HepG2 (cell line): ENCODE measurements at regions not wholly inside any gene's neighbourhood (a gene's known extent, or its start where the extent isn't known, plus 50 kb on each side); places are given as distances from the start of the nearest gene placed in this dataset.

Experiments used
- HDAC6 ChIP-seq: fragments of 200-600 bp; sonication (generic); IDR thresholded peaks from 2 replicates; pipeline ENCODE4 v1.7.0; 2017; ENCODE audit warnings: mild to moderate bottlenecking, antibody characterized with exemption, low read length, low read depth
- NR2F6 ChIP-seq, 2 experiments: IDR thresholded peaks; 2 replicates each; pipeline ENCODE4 v1.6.1; 2016; ENCODE audit warnings: antibody characterized with exemption in 1 of 2, mild to moderate bottlenecking in 1 of 2
- SCMH1 ChIP-seq: sonication (generic); formaldehyde crosslinking; IDR thresholded peaks from 2 replicates; pipeline ENCODE4 v1.9.0; 2021; ENCODE audit warnings: missing genetic modification reagents, mild to moderate bottlenecking, borderline replicate concordance
- SKI ChIP-seq: fragments of 450-650 bp; IDR thresholded peaks from one replicate; pipeline ENCODE4 v1.6.1; 2018; ENCODE audit warnings: mild to moderate bottlenecking; ENCODE audit not compliant: partially characterized antibody
- ZNF230 ChIP-seq: sonication (generic); formaldehyde crosslinking; IDR thresholded peaks from 2 replicates; pipeline ENCODE4 v1.4.0; 2020; ENCODE audit warnings: mild to moderate bottlenecking, missing genetic modification reagents
- TF ChIP-seq, protein P1 (sequence below): sonication (generic); formaldehyde crosslinking; IDR thresholded peaks from 2 replicates; pipeline ENCODE4 v1.5.1; 2020; ENCODE audit warnings: mild to moderate bottlenecking, missing genetic modification reagents, borderline replicate concordance
- TF ChIP-seq, protein P2 (sequence below), 2 experiments: sonication (generic) in 1 of 2; formaldehyde crosslinking in 1 of 2; IDR thresholded peaks; 2 replicates each; pipeline versions ENCODE4 v1.4.0 to v1.6.1; 2018 to 2020; ENCODE audit warnings: missing genetic modification reagents in 2 of 2, borderline replicate concordance in 1 of 2, low read depth in 1 of 2, mild to moderate bottlenecking in 1 of 2, missing biosample characterization in 1 of 2

- TF ChIP-seq, protein P1, sequence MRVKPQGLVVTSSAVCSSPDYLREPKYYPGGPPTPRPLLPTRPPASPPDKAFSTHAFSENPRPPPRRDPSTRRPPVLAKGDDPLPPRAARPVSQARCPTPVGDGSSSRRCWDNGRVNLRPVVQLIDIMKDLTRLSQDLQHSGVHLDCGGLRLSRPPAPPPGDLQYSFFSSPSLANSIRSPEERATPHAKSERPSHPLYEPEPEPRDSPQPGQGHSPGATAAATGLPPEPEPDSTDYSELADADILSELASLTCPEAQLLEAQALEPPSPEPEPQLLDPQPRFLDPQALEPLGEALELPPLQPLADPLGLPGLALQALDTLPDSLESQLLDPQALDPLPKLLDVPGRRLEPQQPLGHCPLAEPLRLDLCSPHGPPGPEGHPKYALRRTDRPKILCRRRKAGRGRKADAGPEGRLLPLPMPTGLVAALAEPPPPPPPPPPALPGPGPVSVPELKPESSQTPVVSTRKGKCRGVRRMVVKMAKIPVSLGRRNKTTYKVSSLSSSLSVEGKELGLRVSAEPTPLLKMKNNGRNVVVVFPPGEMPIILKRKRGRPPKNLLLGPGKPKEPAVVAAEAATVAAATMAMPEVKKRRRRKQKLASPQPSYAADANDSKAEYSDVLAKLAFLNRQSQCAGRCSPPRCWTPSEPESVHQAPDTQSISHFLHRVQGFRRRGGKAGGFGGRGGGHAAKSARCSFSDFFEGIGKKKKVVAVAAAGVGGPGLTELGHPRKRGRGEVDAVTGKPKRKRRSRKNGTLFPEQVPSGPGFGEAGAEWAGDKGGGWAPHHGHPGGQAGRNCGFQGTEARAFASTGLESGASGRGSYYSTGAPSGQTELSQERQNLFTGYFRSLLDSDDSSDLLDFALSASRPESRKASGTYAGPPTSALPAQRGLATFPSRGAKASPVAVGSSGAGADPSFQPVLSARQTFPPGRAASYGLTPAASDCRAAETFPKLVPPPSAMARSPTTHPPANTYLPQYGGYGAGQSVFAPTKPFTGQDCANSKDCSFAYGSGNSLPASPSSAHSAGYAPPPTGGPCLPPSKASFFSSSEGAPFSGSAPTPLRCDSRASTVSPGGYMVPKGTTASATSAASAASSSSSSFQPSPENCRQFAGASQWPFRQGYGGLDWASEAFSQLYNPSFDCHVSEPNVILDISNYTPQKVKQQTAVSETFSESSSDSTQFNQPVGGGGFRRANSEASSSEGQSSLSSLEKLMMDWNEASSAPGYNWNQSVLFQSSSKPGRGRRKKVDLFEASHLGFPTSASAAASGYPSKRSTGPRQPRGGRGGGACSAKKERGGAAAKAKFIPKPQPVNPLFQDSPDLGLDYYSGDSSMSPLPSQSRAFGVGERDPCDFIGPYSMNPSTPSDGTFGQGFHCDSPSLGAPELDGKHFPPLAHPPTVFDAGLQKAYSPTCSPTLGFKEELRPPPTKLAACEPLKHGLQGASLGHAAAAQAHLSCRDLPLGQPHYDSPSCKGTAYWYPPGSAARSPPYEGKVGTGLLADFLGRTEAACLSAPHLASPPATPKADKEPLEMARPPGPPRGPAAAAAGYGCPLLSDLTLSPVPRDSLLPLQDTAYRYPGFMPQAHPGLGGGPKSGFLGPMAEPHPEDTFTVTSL (CRISPR knock-in tag): no peak
- TF ChIP-seq, protein P2, sequence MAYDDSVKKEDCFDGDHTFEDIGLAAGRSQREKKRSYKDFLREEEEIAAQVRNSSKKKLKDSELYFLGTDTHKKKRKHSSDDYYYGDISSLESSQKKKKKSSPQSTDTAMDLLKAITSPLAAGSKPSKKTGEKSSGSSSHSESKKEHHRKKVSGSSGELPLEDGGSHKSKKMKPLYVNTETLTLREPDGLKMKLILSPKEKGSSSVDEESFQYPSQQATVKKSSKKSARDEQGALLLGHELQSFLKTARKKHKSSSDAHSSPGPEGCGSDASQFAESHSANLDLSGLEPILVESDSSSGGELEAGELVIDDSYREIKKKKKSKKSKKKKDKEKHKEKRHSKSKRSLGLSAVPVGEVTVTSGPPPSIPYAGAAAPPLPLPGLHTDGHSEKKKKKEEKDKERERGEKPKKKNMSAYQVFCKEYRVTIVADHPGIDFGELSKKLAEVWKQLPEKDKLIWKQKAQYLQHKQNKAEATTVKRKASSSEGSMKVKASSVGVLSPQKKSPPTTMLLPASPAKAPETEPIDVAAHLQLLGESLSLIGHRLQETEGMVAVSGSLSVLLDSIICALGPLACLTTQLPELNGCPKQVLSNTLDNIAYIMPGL (CRISPR knock-in tag; IDR thresholded peaks at IDR 0.05; ENCODE audit: borderline replicate concordance in 1 of 2, low read depth in 1 of 2): no peak
- TF ChIP-seq SCMH1 (CRISPR knock-in tag) (no peak), SKI (no peak), HDAC6 (no peak), ZNF230 (CRISPR knock-in tag) (no peak), NR2F6 (IDR thresholded peaks at IDR 0.05) (no peak), NR2F6 (CRISPR knock-in tag; IDR thresholded peaks at IDR 0.05) (no peak)
These were observed 590.0 kb upstream of the NOX3 start (continued) for GRCh38 chr6:156045401-156046267.
